Fibroblast of lung (primary cell): ENCODE measurements at regions not wholly inside any gene's neighbourhood (a gene's known extent, or its start where the extent isn't known, plus 50 kb on each side); places are given as distances from the start of the nearest gene placed in this dataset.

ENCODE experiments used
- DNase-seq, 2 donors: peaks; one replicate each; pipeline versions ENCODE4 v3.0.0 to v3.0.0-alpha.2; 2010; ENCODE audit warnings: low read depth in 2 of 2
- H2AFZ ChIP-seq: 2 replicates; pipeline ENCODE4 v1.5.1; 2012; ENCODE audit warnings: low read length, control low read depth, inconsistent platforms
- H3K27ac ChIP-seq: 2 replicates; pipeline ENCODE4 v1.5.1; 2011; ENCODE audit warnings: low read length, control low read depth; ENCODE audit not compliant: insufficient read depth
- H3K27me3 ChIP-seq: 2 replicates; pipeline ENCODE4 v1.5.1; 2011; ENCODE audit warnings: mild to moderate bottlenecking, low read length; ENCODE audit not compliant: control insufficient read depth, insufficient read depth
- H3K36me3 ChIP-seq: 2 replicates; pipeline ENCODE4 v1.5.1; 2011; ENCODE audit warnings: low read length; ENCODE audit not compliant: control insufficient read depth, insufficient read depth
- H3K4me1 ChIP-seq: 2 replicates; pipeline ENCODE4 v1.5.1; 2011; ENCODE audit warnings: low read length; ENCODE audit not compliant: control insufficient read depth, insufficient read depth; ENCODE audit errors: extremely low read depth
- H3K4me2 ChIP-seq: 2 replicates; pipeline ENCODE4 v1.5.1; 2011; ENCODE audit warnings: low read length, control low read depth; ENCODE audit not compliant: insufficient read depth; ENCODE audit errors: extremely low read depth
- H3K4me3 ChIP-seq, 4 experiments: fragments of 200-600 bp in 1 of 4; sonication (generic) in 1 of 4; replicated peaks in 1 of 4; 2 replicates each; pipeline ENCODE4 v1.5.1; 2011 to 2016; ENCODE audit warnings: low read length in 4 of 4, low read depth in 3 of 4, mild to moderate bottlenecking in 3 of 4, control low read depth in 2 of 4, inconsistent platforms in 1 of 4, mixed read lengths in 1 of 4; ENCODE audit not compliant: insufficient read depth in 1 of 4; ENCODE audit errors: control extremely low read depth in 1 of 4
- H3K79me2 ChIP-seq: 2 replicates; pipeline ENCODE4 v1.5.1; 2012; ENCODE audit warnings: mild to moderate bottlenecking, low read length, inconsistent platforms; ENCODE audit not compliant: control insufficient read depth, insufficient read depth
- H3K9ac ChIP-seq: 2 replicates; pipeline ENCODE4 v1.5.1; 2011; ENCODE audit warnings: mild to moderate bottlenecking, low read length, control low read depth; ENCODE audit not compliant: insufficient read depth
- H3K9me3 ChIP-seq: 2 replicates; pipeline ENCODE4 v1.5.1; 2012; ENCODE audit warnings: low read depth, low read length; ENCODE audit not compliant: control insufficient read depth, insufficient read depth
- H4K20me1 ChIP-seq: 2 replicates; pipeline ENCODE4 v1.5.1; 2011; ENCODE audit warnings: low read length; ENCODE audit not compliant: control insufficient read depth, insufficient read depth; ENCODE audit errors: extremely low read depth
- EZH2 ChIP-seq: IDR thresholded peaks from 2 replicates; pipeline ENCODE4 v1.5.1; 2012; ENCODE audit warnings: low read length, control low read depth, mild to moderate bottlenecking; ENCODE audit errors: missing control alignments
- TF ChIP-seq, protein P1 (sequence below), 2 donors: IDR thresholded peaks in 1 of 2; conservative IDR thresholded peaks in 1 of 2; 1 replicate in 1 of 2; 2 replicates in 1 of 2; pipeline ENCODE4 v1.5.1; 2011 to 2012; ENCODE audit warnings: low read length in 2 of 2, control low read depth in 1 of 2, inconsistent platforms in 1 of 2, low read depth in 1 of 2, mild to moderate bottlenecking in 1 of 2

- TF ChIP-seq, protein P1, sequence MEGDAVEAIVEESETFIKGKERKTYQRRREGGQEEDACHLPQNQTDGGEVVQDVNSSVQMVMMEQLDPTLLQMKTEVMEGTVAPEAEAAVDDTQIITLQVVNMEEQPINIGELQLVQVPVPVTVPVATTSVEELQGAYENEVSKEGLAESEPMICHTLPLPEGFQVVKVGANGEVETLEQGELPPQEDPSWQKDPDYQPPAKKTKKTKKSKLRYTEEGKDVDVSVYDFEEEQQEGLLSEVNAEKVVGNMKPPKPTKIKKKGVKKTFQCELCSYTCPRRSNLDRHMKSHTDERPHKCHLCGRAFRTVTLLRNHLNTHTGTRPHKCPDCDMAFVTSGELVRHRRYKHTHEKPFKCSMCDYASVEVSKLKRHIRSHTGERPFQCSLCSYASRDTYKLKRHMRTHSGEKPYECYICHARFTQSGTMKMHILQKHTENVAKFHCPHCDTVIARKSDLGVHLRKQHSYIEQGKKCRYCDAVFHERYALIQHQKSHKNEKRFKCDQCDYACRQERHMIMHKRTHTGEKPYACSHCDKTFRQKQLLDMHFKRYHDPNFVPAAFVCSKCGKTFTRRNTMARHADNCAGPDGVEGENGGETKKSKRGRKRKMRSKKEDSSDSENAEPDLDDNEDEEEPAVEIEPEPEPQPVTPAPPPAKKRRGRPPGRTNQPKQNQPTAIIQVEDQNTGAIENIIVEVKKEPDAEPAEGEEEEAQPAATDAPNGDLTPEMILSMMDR (conservative IDR thresholded peaks at IDR 0.05 in 1 of 2, IDR thresholded peaks at IDR 0.05 in 1 of 2; ENCODE audit: low read depth in 1 of 2, low read length in 2 of 2): no peak
- TF ChIP-seq EZH2: no peak
- no peak overlapping the region for H3K27ac ChIP-seq
- H3K4me2 ChIP-seq: no peak overlapping the region
- no peaks in the 10 kb centered on the region for H3K36me3 ChIP-seq
- H3K4me1 ChIP-seq: no peaks in the 10 kb centered on the region
- H3K4me3 ChIP-seq: no peak overlapping the region
- H3K79me2 ChIP-seq: no peaks in the 10 kb centered on the region
- H3K9me3 ChIP-seq: no peaks in the 10 kb centered on the region
- no peak for DNase-seq
- H2AFZ ChIP-seq: no peak overlapping the region
- no peaks in the 10 kb centered on the region for H4K20me1 ChIP-seq
- no peak overlapping the region for H3K9ac ChIP-seq
- H3K27me3 ChIP-seq: no peaks in the 10 kb centered on the region
These were observed 104.7 kb upstream of the PCBD1 start for GRCh38 chr10:70993051-70993450.

- no peak overlapping the region for H3K27ac ChIP-seq
- no peak overlapping the region for H3K4me2 ChIP-seq
- H3K9ac ChIP-seq: no peak overlapping the region
- H2AFZ ChIP-seq: no peak overlapping the region
- H3K79me2 ChIP-seq: no peaks in the 10 kb centered on the region
- no peak overlapping the region for H3K4me3 ChIP-seq
- DNase-seq: no peak
- TF ChIP-seq, protein P1 (conservative IDR thresholded peaks at IDR 0.05 in 1 of 2, IDR thresholded peaks at IDR 0.05 in 1 of 2; ENCODE audit: low read depth in 1 of 2, low read length in 2 of 2): no peak
- no peak for TF ChIP-seq EZH2
- no peaks in the 10 kb centered on the region for H4K20me1 ChIP-seq
- no peaks in the 10 kb centered on the region for H3K27me3 ChIP-seq
- no peaks in the 10 kb centered on the region for H3K4me1 ChIP-seq
- no peaks in the 10 kb centered on the region for H3K9me3 ChIP-seq
- H3K36me3 ChIP-seq: no peaks in the 10 kb centered on the region
These were observed 108.2 kb upstream of the PCBD1 start for GRCh38 chr10:70996549-70996948.

DNA sequence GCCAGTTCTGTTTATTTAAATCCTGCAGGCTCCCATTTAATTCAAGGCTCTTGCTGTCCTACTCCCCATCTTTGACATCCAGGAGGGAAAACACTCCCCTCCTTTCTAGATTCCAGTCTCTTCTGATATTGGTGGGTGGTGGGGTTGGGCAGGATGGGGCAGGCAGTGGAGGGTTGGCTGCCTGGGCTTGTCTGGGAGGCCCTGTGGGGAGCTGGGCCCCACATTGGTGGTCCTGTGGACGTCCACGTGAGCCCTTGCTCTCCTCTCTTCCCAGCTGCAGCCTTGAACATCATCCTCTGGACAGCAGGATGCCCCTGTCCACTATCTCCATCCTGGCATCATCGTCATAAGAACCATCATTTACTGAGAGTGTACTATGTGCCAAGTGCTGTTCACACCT is 108.9 kb upstream of the PCBD1 start:
- H4K20me1 ChIP-seq: no peaks in the 10 kb centered on the region
- DNase-seq: no peak
- H3K9ac ChIP-seq: no peak overlapping the region
- H3K27ac ChIP-seq: no peak overlapping the region
- H3K9me3 ChIP-seq: no peaks in the 10 kb centered on the region
- no peaks in the 10 kb centered on the region for H3K27me3 ChIP-seq
- TF ChIP-seq, protein P1 (conservative IDR thresholded peaks at IDR 0.05 in 1 of 2, IDR thresholded peaks at IDR 0.05 in 1 of 2; ENCODE audit: low read depth in 1 of 2, low read length in 2 of 2): no peak
- TF ChIP-seq EZH2: no peak
- H2AFZ ChIP-seq: no peak overlapping the region
- no peak overlapping the region for H3K4me3 ChIP-seq
- no peaks in the 10 kb centered on the region for H3K79me2 ChIP-seq
- H3K4me1 ChIP-seq: no peaks in the 10 kb centered on the region
- no peak overlapping the region for H3K4me2 ChIP-seq
- no peaks in the 10 kb centered on the region for H3K36me3 ChIP-seq
